Activated CD4-positive, CD25-positive, alpha-beta regulatory T cell treated with anti-CD3 and anti-CD28 coated beads, Interleukin-2, amount 50 U/mL, for 72 hours (primary cell): ENCODE measurements at regions not wholly inside any gene's neighbourhood (a gene's known extent, or its start where the extent isn't known, plus 50 kb on each side); places are given as distances from the start of the nearest gene placed in this dataset.
"Not testable (repeated sequence)": the region's sequence is repeated elsewhere in the genome, so short reads cannot be mapped to it uniquely, and the experiment has no call there.

Source experiments
- DNase-seq: peaks from one replicate; pipeline ENCODE4 v3.0.0; 2021

GRCh38 chr10:29740981-29741545 is 106.3 kb upstream of the SVIL start:
- no peak for DNase-seq

- no peak for DNase-seq
These were observed 103.6 kb upstream of the SVIL start for GRCh38 chr10:29738341-29738740.

GRCh38 chr10:29737074-29737593 is 102.4 kb upstream of the SVIL start:
- DNase-seq, result peak; percentile 44

GRCh38 chr10:29736366-29737073 is 101.7 kb upstream of the SVIL start:
- peak; percentile 34 for DNase-seq

GRCh38 chr10:29735628-29736365 is 101.0 kb upstream of the SVIL start:
- DNase-seq, result peak; percentile 85

- peak; percentile 60 for DNase-seq
These were observed 100.3 kb upstream of the SVIL start for GRCh38 chr10:29734962-29735627.

- DNase-seq, result no peak
These were observed 99.8 kb upstream of the SVIL start for GRCh38 chr10:29734640-29734961.

- no peak for DNase-seq
These were observed 98.6 kb upstream of the SVIL start for GRCh38 chr10:29733323-29733722.

- DNase-seq, result no peak
These were observed 98.1 kb upstream of the SVIL start for GRCh38 chr10:29732918-29733317.

- DNase-seq, result no peak
These were observed 97.0 kb upstream of the SVIL start for GRCh38 chr10:29731760-29732159.

- DNase-seq, result no peak
These were observed 96.2 kb upstream of the SVIL start for GRCh38 chr10:29730969-29731368.

- DNase-seq, result no peak
These were observed 95.7 kb upstream of the SVIL start for GRCh38 chr10:29730458-29730857.

GRCh38 chr10:29728541-29729049 is 93.8 kb upstream of the SVIL start:
- no peak for DNase-seq

GRCh38 chr10:29725927-29726326 is 91.2 kb upstream of the SVIL start:
- not testable (repeated sequence) for DNase-seq

GRCh38 chr10:29725133-29725720 is 90.5 kb upstream of the SVIL start:
- no peak for DNase-seq

- DNase-seq, result no peak
These were observed 89.0 kb upstream of the SVIL start for GRCh38 chr10:29723726-29724125.

GRCh38 chr10:29722777-29723176 is 88.0 kb upstream of the SVIL start:
- DNase-seq, result no peak

- DNase-seq, result no peak
These were observed 85.4 kb upstream of the SVIL start for GRCh38 chr10:29720149-29720548.

GRCh38 chr10:29719281-29719675 is 84.5 kb upstream of the SVIL start:
- DNase-seq, result no peak

- DNase-seq, result no peak
These were observed 80.5 kb upstream of the SVIL start for GRCh38 chr10:29715296-29715695.

GRCh38 chr10:29714096-29714874 is 79.5 kb upstream of the SVIL start:
- DNase-seq, result no peak

GRCh38 chr10:29713450-29713849 is 78.7 kb upstream of the SVIL start:
- no peak for DNase-seq
